Inferior parietal cortex (tissue), 1 donor: ENCODE measurements at regions not wholly inside any gene's neighbourhood (a gene's known extent, or its start where the extent isn't known, plus 50 kb on each side); places are given as distances from the start of the nearest gene placed in this dataset.

Source experiments
- DNase-seq: peaks from one replicate; pipeline ENCODE4 v3.0.0-alpha.2; 2016; ENCODE audit errors: extremely low spot score

DNA sequence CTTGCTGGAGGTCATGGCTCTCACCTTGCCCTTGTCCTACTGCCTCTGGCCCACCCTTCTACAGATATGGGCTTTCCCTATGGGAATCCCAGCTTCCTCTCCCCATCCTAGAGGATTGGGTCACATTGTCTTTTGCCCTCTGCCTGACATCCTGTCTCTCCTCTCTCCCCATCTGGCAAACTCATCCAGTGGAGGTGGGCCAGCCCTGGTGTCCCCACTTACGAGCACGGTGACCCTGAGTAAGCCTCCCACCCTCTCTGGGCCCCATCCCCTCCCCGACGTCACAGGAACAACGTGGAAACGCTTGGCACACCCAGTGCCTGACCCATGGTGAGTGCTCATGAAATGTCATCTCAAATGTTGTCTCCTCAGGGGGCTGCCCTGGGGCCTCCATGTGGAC is 56.1 kb upstream of the ID3 start:
- no peak for DNase-seq

DNA sequence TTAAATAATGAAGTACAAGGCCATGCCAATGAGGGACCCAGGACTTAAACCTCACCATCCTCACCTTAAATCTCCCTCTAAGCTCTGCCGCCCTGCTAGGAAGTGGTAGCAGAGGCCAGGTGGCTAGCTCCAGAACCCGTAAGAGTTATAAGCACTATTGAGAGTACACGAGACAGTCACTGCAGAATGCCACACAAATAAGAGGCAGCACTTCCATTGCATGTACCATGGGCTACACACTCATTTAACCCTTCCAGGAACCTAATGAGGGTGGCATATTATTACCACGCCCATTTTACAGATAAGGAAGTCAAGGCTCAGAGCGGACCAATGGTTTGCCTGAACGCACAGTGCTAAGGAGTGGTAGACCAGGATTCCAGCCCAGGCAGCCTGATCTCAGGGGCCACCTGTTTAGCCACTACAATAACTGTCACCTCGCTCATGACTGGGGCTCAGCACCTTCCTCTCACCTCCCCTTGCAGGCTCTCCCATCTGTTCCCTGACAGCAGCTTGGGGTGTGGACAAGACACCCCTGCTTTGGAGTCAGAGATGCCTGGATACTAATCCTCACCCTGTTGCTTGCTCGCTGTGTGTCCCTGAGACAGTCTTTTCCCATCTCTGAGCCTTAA is 54.8 kb upstream of the ID3 start:
- no peak for DNase-seq

DNA sequence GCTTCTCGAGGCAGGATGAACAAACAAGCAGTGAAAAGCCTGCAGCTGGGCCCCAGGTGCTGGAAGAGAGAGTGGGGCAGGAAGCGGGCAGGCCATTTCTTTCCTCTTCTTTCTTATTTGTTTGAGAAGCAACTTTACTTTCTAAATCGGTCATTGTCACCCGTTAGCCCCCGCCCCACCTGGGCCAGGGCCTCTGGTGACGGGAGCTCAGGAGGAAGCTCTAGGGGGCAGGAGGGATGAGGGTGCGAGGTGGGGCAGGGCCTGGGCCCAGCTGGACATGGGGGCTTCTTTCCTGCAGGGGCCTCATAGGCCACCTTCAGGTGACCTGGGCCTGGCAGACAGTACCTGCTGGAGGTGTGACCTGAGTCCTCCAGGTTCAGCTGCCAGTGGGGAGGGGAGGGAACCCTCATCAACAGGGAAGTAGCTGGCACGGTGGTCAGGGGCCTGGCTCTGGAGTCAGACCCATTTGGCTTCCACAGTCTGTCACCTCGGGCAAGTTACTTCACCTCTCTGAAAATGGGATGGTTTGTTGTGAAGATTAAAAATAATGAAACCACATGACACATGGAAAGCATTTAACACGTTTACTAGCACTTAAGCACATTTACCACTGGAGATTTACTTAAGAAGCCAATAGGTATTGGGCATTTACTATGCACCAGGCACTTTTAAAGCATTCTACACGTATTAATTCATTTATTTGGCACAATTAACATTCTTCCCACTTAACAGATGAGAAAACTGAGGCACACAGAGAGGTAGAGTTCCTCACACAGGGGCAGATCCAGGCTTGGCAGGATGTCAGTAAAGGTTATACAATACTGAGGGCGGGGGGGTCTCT is 54.1 kb upstream of the ID3 start:
- DNase-seq: no peak

DNA sequence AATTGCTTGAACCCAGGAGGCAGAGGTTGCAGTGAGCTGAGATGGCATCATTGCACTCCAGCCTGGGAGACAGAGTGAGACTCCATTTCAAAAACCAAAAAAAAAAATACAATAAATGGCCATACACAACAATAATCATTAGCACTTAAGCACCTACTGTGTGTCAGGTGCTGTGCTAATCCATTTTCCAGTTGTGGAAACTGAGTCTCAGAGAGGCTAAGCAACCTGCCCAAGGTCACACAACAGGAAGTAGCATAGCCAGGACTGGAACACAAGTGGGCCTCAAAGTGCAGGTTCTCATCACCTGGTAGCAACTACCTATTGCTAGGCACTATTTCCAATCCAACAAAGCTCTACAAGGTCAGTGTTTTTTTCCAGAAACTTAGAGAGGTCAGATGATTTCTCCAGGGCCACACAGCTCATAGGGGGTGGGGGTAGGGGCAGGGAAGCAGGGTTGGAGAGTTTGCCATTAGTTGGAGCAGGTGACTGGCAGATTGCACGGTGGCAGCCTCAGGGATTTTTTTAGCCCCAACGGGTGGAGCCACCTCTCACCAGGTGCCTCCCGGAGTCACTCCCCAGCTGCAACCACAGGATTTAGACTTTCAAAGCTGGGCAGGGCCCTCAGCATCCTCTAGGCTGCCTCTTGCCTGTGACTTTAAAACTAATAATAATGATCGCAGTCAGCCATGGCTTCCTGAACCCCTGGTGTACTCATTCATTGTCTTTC is 52.5 kb upstream of the ID3 start:
- DNase-seq: no peak

DNA sequence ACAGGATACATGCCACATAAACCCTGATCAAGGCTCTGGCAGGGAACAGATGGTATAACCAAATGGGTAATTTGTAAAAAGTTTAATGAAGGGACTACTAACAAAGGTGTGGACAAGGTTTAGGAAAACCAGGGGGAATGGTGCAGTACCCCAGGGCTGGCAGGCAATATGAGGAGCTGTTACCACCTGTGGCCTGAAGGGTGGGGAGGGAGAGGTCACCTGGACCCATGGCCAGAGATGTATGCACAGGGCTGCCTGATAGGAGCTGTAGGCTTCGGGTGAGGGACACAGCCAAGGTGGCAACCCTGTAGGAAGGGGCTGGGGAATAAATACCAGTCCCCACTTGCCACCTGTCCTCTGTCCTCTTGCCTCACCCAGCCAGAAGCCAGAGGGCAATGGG is 51.4 kb upstream of the ID3 start:
- no peak for DNase-seq

DNA sequence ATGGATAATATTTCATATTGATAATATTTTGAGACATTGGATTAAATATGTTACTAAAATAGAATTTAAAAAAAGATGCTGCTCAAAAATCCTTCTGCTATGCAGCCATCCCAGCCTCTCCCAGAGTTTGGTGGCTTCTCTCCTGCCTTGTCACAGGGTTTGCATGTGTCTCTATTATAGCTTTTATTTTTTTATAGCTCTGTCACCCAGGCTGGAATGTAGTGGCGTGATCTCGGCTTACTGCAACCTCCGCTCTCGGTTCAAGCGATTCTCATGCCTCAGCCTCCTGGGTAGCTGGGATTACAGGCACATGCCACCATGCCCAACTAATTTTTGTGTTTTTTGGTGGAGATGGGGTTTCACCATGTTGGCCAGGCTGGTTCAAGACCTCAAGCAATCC is 50.7 kb upstream of the ID3 start:
- no peak for DNase-seq
